AG09319 (cell line): ENCODE measurements at regions not wholly inside any gene's neighbourhood (a gene's known extent, or its start where the extent isn't known, plus 50 kb on each side); places are given as distances from the start of the nearest gene placed in this dataset.
A peak's percentile ranks its signal among the peaks of the same experiment; 100 is the strongest.

Experiments
- DNase-seq: peaks from one replicate; pipeline ENCODE4 v3.0.0-alpha.2; 2010; ENCODE audit warnings: low read depth; ENCODE audit errors: extremely low read depth
- TF ChIP-seq, protein P1 (sequence below): IDR thresholded peaks from 2 replicates; pipeline ENCODE4 v1.5.1; 2011; ENCODE audit warnings: low read depth, mild to moderate bottlenecking, inconsistent platforms, low read length, moderate library complexity

DNA sequence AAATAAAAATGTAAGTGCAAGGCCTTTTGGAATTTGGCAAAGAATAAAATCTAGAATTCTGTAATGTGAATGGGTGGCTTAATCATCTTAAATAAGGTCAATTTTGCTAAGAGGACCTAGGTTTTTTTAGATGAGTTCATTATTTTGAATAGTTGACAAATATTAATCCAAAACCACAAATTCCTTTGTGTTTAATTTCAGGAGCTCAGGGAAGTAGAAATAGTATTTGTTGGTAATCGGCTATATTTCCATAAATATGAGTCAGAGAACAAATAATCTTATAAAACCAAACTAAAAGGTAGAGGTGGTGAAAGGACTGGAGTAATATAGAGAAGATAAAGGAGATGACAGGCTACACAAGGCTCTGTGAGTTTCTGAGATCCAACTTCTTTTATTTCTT lies 190.4 kb upstream of the TLL1 start:
- no peak for DNase-seq
- TF ChIP-seq, protein P1, sequence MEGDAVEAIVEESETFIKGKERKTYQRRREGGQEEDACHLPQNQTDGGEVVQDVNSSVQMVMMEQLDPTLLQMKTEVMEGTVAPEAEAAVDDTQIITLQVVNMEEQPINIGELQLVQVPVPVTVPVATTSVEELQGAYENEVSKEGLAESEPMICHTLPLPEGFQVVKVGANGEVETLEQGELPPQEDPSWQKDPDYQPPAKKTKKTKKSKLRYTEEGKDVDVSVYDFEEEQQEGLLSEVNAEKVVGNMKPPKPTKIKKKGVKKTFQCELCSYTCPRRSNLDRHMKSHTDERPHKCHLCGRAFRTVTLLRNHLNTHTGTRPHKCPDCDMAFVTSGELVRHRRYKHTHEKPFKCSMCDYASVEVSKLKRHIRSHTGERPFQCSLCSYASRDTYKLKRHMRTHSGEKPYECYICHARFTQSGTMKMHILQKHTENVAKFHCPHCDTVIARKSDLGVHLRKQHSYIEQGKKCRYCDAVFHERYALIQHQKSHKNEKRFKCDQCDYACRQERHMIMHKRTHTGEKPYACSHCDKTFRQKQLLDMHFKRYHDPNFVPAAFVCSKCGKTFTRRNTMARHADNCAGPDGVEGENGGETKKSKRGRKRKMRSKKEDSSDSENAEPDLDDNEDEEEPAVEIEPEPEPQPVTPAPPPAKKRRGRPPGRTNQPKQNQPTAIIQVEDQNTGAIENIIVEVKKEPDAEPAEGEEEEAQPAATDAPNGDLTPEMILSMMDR: no peak

DNA sequence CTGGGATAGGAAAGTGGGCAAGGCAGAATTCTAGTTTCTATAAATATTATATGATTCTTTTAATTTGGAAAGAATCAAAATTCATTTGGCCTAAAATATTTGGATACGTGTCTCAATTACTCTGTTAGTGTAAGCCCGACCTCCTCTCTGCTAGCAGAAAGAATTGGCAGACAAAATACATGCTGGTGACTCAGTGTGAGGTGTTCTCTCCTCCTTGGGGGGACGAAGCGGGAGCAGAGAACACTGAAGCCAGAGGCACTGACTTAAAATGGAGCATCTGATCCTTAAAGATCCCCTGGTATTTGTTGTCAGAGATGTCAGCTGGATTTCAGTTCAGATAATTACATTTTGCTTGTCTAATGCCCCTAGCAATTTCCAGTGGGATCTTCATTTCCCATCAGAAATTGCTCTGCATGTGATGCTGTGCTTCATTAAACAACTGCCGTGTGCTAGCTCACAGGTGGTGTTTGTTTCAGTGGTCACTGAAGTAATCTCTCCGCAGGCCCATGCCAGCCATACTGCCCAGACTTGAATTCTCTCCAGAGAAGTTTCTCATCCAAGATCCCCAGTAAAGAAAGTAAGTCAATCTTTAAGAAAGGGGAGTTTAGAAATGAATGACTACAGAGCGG lies 188.7 kb upstream of the TLL1 start:
- TF ChIP-seq, protein P1: no peak
- peak; percentile 3 for DNase-seq

DNA sequence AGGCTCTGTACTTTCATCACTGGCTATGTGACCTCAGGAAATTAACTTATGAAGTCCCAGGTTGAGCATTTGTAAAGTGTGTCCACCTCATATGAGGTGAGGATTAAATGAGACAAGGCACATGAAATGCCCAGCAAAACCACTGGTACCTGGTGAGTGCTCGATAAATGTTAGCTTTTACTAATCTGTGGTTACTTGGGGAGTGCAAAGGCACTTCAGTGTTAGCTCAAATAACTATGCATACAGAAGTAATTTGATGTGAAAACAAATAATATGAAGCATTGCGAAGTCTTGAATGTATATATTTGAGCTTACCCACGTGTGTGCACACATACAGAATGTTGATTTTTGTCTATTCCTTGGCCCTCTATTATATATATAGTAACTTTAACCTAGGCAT lies 186.3 kb upstream of the TLL1 start:
- DNase-seq: no peak
- TF ChIP-seq, protein P1: no peak

- no peak for DNase-seq
- TF ChIP-seq, protein P1: no peak
Measured at GRCh38 chr4:165689159-165689558, 183.9 kb upstream of the TLL1 start.

- TF ChIP-seq, protein P1: no peak
- no peak for DNase-seq
Measured at GRCh38 chr4:165692082-165692481, 181.0 kb upstream of the TLL1 start.

DNA sequence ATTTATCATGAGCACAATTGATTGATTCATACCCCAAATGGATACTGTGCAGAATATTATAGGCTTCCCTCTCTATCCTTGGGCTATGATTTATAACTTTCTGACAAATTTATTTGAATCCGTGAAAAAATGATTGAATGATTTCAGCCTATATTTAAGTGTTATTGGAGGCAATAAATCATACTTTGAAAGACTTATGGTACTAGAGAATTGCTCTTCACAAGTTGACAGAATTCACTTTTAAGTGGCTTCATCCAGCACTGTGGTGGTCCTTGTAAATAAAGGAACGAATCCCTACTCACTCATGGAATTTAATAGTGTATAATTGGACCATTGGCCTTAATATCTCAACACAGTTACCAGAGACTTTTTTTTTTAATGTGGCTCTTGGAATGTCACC lies 174.8 kb upstream of the TLL1 start:
- TF ChIP-seq, protein P1: no peak
- DNase-seq: no peak

GRCh38 chr4:165699055-165699454 lies 174.0 kb upstream of the TLL1 start:
- no peak for DNase-seq
- TF ChIP-seq, protein P1: no peak
